Type B pancreatic cell (in vitro differentiated cells): ENCODE measurements at regions not wholly inside any gene's neighbourhood (a gene's known extent, or its start where the extent isn't known, plus 50 kb on each side); places are given as distances from the start of the nearest gene placed in this dataset.

Experiments used
- DNase-seq: peaks from one replicate; pipeline ENCODE4 v3.0.0; 2021; ENCODE audit warnings: mixed read lengths; ENCODE audit not compliant: unreplicated experiment; ENCODE audit errors: extremely low spot score
- H3K27ac Mint-ChIP-seq: 2 replicates; pipeline ENCODE4 v1.8.0; 2021; ENCODE audit warnings: mild to moderate bottlenecking, mixed read lengths
- H3K27me3 Mint-ChIP-seq: 2 replicates; pipeline ENCODE4 v1.8.0; 2021; ENCODE audit warnings: mixed read lengths
- H3K36me3 Mint-ChIP-seq: 2 replicates; pipeline ENCODE4 v1.8.0; 2021; ENCODE audit warnings: mixed read lengths
- H3K4me1 Mint-ChIP-seq: one replicate; pipeline ENCODE4 v1.8.0; 2021; ENCODE audit warnings: mixed read lengths; ENCODE audit not compliant: unreplicated experiment
- H3K4me3 Mint-ChIP-seq: 2 replicates; pipeline ENCODE4 v1.8.0; 2021; ENCODE audit warnings: mild to moderate bottlenecking, mixed read lengths
- H3K9me3 Mint-ChIP-seq: 2 replicates; pipeline ENCODE4 v1.8.0; 2021; ENCODE audit warnings: mixed read lengths
- TF ChIP-seq, protein P1 (sequence below): fragments of 200-600 bp; sonication (generic); conservative IDR thresholded peaks from 2 replicates; pipeline ENCODE4 v1.5.0; 2021; ENCODE audit warnings: antibody characterized with exemption, mild to moderate bottlenecking

GRCh38 chr6:19552588-19552987 lies 284.6 kb upstream of the ID4 start:
- Mint-ChIP-seq H3K9me3 (no peaks in the 10 kb centered on the region), H3K36me3 (no peaks in the 10 kb centered on the region), H3K4me3 (no peak overlapping the region), H3K27me3 (no peaks in the 10 kb centered on the region), H3K4me1 (no peaks in the 10 kb centered on the region), H3K27ac (no peak overlapping the region)
- TF ChIP-seq, protein P1, sequence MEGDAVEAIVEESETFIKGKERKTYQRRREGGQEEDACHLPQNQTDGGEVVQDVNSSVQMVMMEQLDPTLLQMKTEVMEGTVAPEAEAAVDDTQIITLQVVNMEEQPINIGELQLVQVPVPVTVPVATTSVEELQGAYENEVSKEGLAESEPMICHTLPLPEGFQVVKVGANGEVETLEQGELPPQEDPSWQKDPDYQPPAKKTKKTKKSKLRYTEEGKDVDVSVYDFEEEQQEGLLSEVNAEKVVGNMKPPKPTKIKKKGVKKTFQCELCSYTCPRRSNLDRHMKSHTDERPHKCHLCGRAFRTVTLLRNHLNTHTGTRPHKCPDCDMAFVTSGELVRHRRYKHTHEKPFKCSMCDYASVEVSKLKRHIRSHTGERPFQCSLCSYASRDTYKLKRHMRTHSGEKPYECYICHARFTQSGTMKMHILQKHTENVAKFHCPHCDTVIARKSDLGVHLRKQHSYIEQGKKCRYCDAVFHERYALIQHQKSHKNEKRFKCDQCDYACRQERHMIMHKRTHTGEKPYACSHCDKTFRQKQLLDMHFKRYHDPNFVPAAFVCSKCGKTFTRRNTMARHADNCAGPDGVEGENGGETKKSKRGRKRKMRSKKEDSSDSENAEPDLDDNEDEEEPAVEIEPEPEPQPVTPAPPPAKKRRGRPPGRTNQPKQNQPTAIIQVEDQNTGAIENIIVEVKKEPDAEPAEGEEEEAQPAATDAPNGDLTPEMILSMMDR: no peak
- no peak for DNase-seq

GRCh38 chr6:19554356-19555225 lies 282.6 kb upstream of the ID4 start:
- DNase-seq: no peak
- no peaks in the 10 kb centered on the region for H3K27me3 Mint-ChIP-seq
- no peaks in the 10 kb centered on the region for H3K36me3 Mint-ChIP-seq
- no peak overlapping the region for H3K27ac Mint-ChIP-seq
- no peaks in the 10 kb centered on the region for H3K4me1 Mint-ChIP-seq
- peaks cover 4% of the 10 kb centered on the region for H3K9me3 Mint-ChIP-seq
- TF ChIP-seq, protein P1: no peak
- no peak overlapping the region for H3K4me3 Mint-ChIP-seq

- Mint-ChIP-seq H3K9me3 (peaks cover 8% of the 10 kb centered on the region), H3K4me3 (no peak overlapping the region), H3K27me3 (no peaks in the 10 kb centered on the region), H3K27ac (no peak overlapping the region), H3K36me3 (no peaks in the 10 kb centered on the region), H3K4me1 (no peaks in the 10 kb centered on the region)
- TF ChIP-seq, protein P1: no peak
- DNase-seq: no peak
Observed at GRCh38 chr6:19557191-19557590, 280.0 kb upstream of the ID4 start.

GRCh38 chr6:19558201-19558600 lies 279.0 kb upstream of the ID4 start:
- TF ChIP-seq, protein P1: no peak
- Mint-ChIP-seq H3K4me1 (no peaks in the 10 kb centered on the region), H3K27ac (no peak overlapping the region), H3K9me3 (peaks cover 8% of the 10 kb centered on the region), H3K4me3 (no peak overlapping the region), H3K27me3 (no peaks in the 10 kb centered on the region), H3K36me3 (no peaks in the 10 kb centered on the region)
- no peak for DNase-seq

GRCh38 chr6:19558934-19559333 lies 278.2 kb upstream of the ID4 start:
- no peak for DNase-seq
- Mint-ChIP-seq H3K27me3 (no peaks in the 10 kb centered on the region), H3K4me3 (no peak overlapping the region), H3K36me3 (no peaks in the 10 kb centered on the region), H3K9me3 (peaks cover 8% of the 10 kb centered on the region), H3K4me1 (no peaks in the 10 kb centered on the region), H3K27ac (no peak overlapping the region)
- TF ChIP-seq, protein P1: no peak
